RWPE1 (cell line): ENCODE measurements at regions not wholly inside any gene's neighbourhood (a gene's known extent, or its start where the extent isn't known, plus 50 kb on each side); places are given as distances from the start of the nearest gene placed in this dataset.

Experiments used
- CTCF ChIA-PET: fragments of 350-600 bp; sonication (Branson Sonifier 250); formaldehyde crosslinking; extraction: SDS; loops from one replicate; lab custom pipeline; 2021; lab: Yijun Ruan, JAX
- POLR2A ChIA-PET: fragments of 400-600 bp; formaldehyde crosslinking; extraction: SDS; loops from one replicate; lab custom pipeline; 2020; ENCODE audit warnings: antibody characterized with exemption; ENCODE audit not compliant: low non-redundant PET; lab: Yijun Ruan, JAX
- DNase-seq: peaks from one replicate; pipeline ENCODE4 v3.0.0; 2012; ENCODE audit warnings: low spot score
- H3K27ac ChIP-seq: fragments of 450-650 bp; 2 replicates; pipeline ENCODE4 v1.5.1; 2017
- TF ChIP-seq, protein P1 (sequence below): fragments of 450-650 bp; conservative IDR thresholded peaks from 2 replicates; pipeline ENCODE4 v1.5.1; 2017; ENCODE audit warnings: low read depth, mild to moderate bottlenecking

DNA sequence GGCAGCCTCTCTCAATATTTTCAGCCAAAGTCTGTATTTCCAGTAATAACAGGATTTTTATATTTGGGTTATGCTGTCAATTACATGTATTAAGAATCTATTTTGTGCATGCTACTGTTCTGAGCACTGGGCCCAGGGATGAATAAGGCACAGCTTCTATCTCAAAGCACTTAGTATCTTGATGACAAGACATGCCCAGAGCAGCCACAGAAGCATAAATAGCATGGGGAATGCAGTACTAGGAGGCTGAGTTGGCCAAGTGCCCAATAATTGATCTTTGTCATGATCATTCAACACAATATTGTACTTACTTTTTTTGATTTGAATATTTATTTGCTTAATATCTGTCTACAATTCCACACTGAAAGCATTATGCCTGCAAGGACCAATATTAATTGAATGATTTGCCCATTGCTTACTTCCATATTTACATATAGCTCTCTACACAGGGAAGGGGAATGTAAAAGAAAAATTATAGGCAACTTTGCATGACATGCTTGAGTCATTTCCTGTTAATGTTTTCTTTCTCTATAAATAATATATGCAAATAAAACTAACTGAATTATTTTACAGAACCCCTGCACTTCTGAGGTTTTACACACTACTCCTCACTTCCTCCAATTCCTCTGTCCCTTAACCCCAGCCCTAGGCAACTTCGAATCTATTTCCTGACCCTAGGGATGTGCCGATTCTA is 298.9 kb upstream of the BMP2 start:
- DNase-seq, result no peak
- POLR2A ChIA-PET, result no interaction called here
- no peak overlapping the region for H3K27ac ChIP-seq
- TF ChIP-seq, protein P1, sequence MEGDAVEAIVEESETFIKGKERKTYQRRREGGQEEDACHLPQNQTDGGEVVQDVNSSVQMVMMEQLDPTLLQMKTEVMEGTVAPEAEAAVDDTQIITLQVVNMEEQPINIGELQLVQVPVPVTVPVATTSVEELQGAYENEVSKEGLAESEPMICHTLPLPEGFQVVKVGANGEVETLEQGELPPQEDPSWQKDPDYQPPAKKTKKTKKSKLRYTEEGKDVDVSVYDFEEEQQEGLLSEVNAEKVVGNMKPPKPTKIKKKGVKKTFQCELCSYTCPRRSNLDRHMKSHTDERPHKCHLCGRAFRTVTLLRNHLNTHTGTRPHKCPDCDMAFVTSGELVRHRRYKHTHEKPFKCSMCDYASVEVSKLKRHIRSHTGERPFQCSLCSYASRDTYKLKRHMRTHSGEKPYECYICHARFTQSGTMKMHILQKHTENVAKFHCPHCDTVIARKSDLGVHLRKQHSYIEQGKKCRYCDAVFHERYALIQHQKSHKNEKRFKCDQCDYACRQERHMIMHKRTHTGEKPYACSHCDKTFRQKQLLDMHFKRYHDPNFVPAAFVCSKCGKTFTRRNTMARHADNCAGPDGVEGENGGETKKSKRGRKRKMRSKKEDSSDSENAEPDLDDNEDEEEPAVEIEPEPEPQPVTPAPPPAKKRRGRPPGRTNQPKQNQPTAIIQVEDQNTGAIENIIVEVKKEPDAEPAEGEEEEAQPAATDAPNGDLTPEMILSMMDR, result no peak
- CTCF ChIA-PET, result no interaction called here

DNA sequence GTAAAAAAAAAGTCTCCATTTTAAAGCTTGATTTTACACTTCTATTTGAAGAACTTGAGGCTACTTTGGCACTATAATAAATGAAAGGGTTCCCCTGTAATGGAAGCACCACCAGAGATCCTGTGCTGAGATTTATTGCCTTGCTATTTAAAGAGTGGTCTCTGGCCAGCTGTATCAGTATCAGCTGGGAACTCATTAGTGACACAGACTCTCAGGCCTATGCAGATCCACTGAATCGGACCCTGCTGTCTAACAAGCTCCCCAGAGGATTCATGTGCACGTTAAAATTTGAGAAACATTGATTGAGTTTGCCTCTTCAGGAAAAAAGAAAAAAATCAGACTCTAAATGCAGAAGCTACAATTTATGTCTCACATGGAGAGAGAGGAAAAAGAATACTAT is 299.9 kb upstream of the BMP2 start:
- H3K27ac ChIP-seq, result no peak overlapping the region
- no peak for DNase-seq
- POLR2A ChIA-PET, result no interaction called here
- TF ChIP-seq, protein P1, result no peak
- CTCF ChIA-PET, result no interaction called here

DNA sequence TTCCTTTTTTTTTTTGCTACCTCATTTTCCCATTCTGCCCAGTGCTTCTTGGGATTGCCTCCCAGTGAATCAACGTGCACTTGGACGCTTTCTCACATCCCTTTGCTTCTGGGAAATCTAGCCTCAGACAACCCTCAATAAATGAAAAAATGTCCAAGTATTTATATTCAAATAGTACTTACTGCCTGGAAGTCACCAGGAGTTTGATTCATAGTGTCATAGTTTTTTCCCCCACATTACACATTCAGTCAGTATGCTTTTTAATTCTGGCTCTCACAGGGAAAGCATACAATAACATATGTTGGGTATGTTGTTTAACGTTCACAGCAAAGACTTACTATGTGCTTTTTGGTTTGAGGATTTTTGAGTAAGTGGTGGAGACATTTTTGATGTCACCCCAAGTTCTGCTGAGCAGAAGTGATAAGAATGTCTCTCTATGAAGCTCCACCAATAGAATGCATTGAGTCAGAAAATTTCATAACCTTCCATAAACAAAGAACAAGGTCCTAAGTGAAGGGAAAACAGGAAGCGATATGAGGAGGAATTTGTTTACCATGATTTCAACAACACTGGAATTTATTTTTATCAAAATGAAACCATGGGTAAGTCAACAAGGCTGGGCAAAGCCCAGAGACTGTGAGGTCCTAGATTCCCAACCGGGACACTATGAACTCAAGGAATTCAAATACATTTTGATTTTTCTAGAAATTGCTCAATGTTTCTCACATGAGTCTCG is 301.2 kb upstream of the BMP2 start:
- ChIA-PET CTCF (interaction anchor here (0.7 kb wide), 1 partner anchor 187 kb away, joined by 4 read pairs; no protein-coding TSS in a partner anchor), POLR2A (no interaction called here)
- no peak for DNase-seq
- H3K27ac ChIP-seq, result no peak overlapping the region
- TF ChIP-seq, protein P1, result no peak

DNA sequence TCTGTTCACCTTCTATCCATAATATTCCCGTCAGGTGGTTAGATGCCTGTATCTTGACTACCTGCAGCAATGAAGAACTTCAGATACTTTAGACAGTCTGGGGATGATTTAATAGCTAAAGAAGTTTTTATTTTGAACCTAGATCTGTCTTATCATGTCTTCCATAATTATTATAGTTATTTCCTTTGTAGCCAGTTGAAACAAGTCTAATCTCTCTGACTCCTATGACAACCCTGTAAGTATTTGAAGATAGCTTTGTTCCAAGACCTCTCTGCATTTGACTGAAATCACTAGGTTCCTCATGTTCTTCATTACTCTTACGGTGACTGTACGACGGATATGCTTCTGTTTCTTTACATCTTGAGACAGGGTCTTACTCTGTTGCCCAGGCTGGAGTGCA is 316.6 kb upstream of the BMP2 start:
- POLR2A ChIA-PET, result no interaction called here

DNA sequence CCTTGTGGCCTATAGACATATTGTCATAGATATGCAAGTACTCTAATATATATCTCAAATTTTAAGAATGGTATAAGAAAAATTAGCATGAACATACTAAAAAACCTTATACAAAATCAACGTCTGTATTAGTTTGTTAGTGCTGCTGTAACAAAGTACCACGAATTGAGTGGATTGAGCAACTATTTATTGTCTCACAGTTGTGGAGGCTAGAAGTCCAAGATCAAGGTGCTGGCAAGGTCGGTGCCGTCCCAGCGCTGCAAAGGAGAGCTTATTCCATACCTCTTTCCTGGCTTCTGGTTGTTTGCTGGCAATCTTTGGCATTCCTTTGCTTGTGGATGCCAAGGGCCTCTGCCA is 317.6 kb upstream of the FERMT1 start:
- CTCF ChIA-PET, result no interaction called here
- POLR2A ChIA-PET, result no interaction called here

More for the DNA sequence above, 316.6 kb upstream of the BMP2 start:
- TF ChIP-seq, protein P1, result no peak
- DNase-seq, result no peak
- CTCF ChIA-PET, result interaction anchor here (0.6 kb wide), 1 partner anchor 227 kb away, joined by 3 read pairs; no protein-coding TSS in a partner anchor
- H3K27ac ChIP-seq, result no peak overlapping the region

DNA sequence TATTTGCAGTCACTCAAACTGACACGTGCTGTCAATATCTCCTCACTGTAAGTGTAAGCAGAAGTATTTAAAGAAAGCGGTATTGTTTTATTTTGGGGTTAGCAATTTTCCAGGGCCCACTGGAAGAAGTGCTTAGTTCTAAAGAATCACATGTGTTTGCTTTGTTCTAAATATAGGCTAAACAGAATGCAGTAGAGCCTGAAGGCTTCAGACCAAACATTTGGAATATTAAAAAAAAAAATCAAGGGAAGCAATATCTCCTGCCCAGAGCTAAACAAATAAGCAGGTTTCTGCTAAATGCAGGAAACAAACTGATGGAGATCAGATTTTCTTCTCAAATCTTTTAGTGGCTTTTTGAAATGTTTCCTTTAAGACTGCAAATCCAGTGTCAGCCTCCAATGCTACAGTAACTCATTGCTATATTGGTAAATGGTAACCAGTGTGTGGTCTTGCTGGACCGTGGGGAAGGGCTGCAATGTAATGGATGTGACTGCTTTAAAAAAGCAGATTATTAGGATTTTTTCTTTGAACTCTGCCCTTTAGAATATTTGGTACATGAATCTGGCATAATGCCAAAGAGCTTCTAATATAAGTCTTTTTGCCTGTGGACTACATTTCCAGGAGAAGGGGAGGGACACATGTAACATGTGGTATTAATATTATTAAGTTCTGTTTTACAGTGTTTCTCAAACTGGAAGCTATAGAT is 317.1 kb upstream of the FERMT1 start:
- no peak overlapping the region for H3K27ac ChIP-seq
- CTCF ChIA-PET, result interaction anchor here (0.6 kb wide), 1 partner anchor 39 kb away, joined by 4 read pairs; no protein-coding TSS in a partner anchor
- DNase-seq, result no peak
- TF ChIP-seq, protein P1, result no peak
- POLR2A ChIA-PET, result no interaction called here

More for the DNA sequence above, 317.6 kb upstream of the FERMT1 start:
- no peak for DNase-seq
- TF ChIP-seq, protein P1, result no peak
- no peak overlapping the region for H3K27ac ChIP-seq
